Activated CD8-positive, alpha-beta T cell treated with anti-CD3 and anti-CD28 coated beads for 36 hours (primary cell): ENCODE measurements at regions not wholly inside any gene's neighbourhood (a gene's known extent, or its start where the extent isn't known, plus 50 kb on each side); places are given as distances from the start of the nearest gene placed in this dataset.

Experiments
- ATAC-seq: fragments of 200-7000 bp; cut with Tn5 transposase; one replicate; pipeline ENCODE4 v1.10.0; 2021; ENCODE audit warnings: mild to moderate bottlenecking, moderate library complexity
- CTCF ChIA-PET: fragments of 350-600 bp; sonication (Branson Sonifier 250); formaldehyde crosslinking; loops from one replicate; lab custom pipeline; 2021; ENCODE audit warnings: antibody characterized with exemption; lab: Charles Lee
- POLR2A ChIA-PET: fragments of 350-600 bp; sonication (Branson Sonifier 250); formaldehyde crosslinking; loops from one replicate; lab custom pipeline; 2021; ENCODE audit warnings: antibody characterized with exemption; lab: Charles Lee
- DNase-seq: peaks from one replicate; pipeline ENCODE4 v3.0.0-alpha.2; 2020
- H3K27ac Mint-ChIP-seq: one replicate; pipeline ENCODE4 v1.8.0; 2021; ENCODE audit warnings: mild to moderate bottlenecking, mixed read lengths
- H3K27me3 Mint-ChIP-seq: one replicate; pipeline ENCODE4 v1.8.0; 2021; ENCODE audit warnings: mixed read lengths
- H3K36me3 Mint-ChIP-seq: one replicate; pipeline ENCODE4 v1.8.0; 2021; ENCODE audit warnings: low read depth, mixed read lengths
- H3K4me1 Mint-ChIP-seq: one replicate; pipeline ENCODE4 v1.8.0; 2021; ENCODE audit warnings: low read depth, mixed read lengths
- H3K4me3 Mint-ChIP-seq: one replicate; pipeline ENCODE4 v1.8.0; 2021; ENCODE audit warnings: mild to moderate bottlenecking, moderate library complexity, mixed read lengths
- H3K9me3 Mint-ChIP-seq: one replicate; pipeline ENCODE4 v1.8.0; 2021; ENCODE audit warnings: mixed read lengths
- intact Hi-C: fragments of 100-400 bp; cut with micrococcal nuclease; formaldehyde crosslinking; loops from one replicate; pipeline ENCODE4 v1.10.0; 2022
- TF ChIP-seq, protein P1 (sequence below): fragments of 200-600 bp; IDR thresholded peaks from one replicate; pipeline ENCODE4 v1.8.0; 2022; ENCODE audit warnings: antibody characterized with exemption, mild to moderate bottlenecking

DNA sequence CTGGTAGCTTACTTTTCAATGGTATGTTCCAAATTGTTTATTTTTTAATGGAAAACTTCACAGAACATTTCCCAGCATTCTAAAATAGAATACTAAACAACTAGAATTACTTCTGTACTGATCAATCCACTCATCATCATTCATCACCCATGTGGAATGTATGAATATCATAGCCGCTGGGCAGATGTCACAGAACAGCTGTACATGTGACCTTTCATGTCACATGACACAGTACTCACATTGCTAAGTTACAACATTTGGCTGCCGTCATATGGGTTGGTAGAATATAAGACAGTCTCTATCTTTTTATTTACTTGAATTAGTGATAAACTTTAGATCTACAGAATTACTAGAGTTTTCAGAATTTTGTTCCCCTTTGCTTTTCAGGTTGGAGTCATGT, 387.6 kb downstream of the ZEB2 start:
- Mint-ChIP-seq H3K9me3 (no peaks in the 10 kb centered on the region), H3K4me3 (no peak overlapping the region), H3K27ac (no peak overlapping the region), H3K27me3 (no peaks in the 10 kb centered on the region), H3K36me3 (peaks cover 5% of the 10 kb centered on the region), H3K4me1 (peaks cover 26% of the 10 kb centered on the region)
- TF ChIP-seq, protein P1, sequence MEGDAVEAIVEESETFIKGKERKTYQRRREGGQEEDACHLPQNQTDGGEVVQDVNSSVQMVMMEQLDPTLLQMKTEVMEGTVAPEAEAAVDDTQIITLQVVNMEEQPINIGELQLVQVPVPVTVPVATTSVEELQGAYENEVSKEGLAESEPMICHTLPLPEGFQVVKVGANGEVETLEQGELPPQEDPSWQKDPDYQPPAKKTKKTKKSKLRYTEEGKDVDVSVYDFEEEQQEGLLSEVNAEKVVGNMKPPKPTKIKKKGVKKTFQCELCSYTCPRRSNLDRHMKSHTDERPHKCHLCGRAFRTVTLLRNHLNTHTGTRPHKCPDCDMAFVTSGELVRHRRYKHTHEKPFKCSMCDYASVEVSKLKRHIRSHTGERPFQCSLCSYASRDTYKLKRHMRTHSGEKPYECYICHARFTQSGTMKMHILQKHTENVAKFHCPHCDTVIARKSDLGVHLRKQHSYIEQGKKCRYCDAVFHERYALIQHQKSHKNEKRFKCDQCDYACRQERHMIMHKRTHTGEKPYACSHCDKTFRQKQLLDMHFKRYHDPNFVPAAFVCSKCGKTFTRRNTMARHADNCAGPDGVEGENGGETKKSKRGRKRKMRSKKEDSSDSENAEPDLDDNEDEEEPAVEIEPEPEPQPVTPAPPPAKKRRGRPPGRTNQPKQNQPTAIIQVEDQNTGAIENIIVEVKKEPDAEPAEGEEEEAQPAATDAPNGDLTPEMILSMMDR, result no peak
- CTCF ChIA-PET, result no interaction called here
- POLR2A ChIA-PET, result interaction anchor here (0.8 kb wide), 1 partner anchor 53 kb away, joined by 3 read pairs; no protein-coding TSS in a partner anchor
- ATAC-seq, result no peak
- DNase-seq, result no peak
- intact Hi-C loops, result no loop called here

DNA sequence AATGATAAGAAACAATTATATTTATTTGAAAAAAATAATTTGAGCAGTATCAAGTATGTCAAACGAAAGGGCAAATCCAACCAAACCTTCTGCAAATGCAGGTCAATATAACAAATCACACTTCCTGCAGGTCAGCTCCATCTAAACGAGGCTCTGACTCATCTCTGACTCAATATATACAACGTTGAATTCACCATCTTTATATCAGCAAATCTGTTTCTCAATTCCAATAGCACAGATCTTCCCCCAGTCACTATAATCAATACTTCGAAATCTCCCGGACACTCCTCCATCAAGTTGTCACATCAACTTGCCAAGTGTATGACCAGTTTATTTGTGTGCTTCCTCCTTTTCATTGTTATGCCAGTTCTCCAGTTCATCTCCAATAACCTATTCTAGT, 388.9 kb downstream of the ZEB2 start:
- CTCF ChIA-PET, result no interaction called here
- H3K36me3 Mint-ChIP-seq, result peaks cover 8% of the 10 kb centered on the region

DNA sequence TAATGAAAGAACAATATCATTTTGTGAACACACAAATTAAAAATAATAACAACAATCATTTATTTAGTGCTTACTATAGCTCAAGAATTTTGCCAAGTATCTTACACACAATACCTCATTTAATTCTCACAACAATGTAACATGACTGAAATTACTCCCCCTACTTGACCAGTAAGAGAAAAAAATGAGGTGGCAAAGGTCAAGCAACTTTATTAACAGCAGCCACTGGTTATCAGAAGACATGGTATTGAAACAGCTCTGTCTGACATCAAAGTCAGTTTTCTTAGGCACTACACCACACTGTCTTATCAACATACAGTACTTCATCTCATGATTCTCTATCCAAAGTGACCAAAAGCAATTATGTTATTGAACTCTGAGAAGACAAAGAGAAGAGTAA, 389.4 kb downstream of the ZEB2 start:
- Mint-ChIP-seq H3K36me3 (peaks cover 11% of the 10 kb centered on the region), H3K27ac (no peak overlapping the region), H3K4me3 (no peak overlapping the region), H3K4me1 (peaks cover 29% of the 10 kb centered on the region), H3K9me3 (no peaks in the 10 kb centered on the region), H3K27me3 (no peaks in the 10 kb centered on the region)
- ChIA-PET POLR2A (interaction anchor here (0.6 to 0.8 kb wide), 2 partner anchors 157 to 202 kb away, joined by 3 read pairs; a partner anchor contains a TSS), CTCF (no interaction called here)
- DNase-seq (no peak), ATAC-seq (no peak)
- intact Hi-C loops, result no loop called here
- TF ChIP-seq, protein P1, result no peak

More for the DNA sequence above, 388.9 kb downstream of the ZEB2 start:
- Mint-ChIP-seq H3K27me3 (no peaks in the 10 kb centered on the region), H3K4me3 (no peak overlapping the region), H3K27ac (peak overlapping the region; percentile 6), H3K9me3 (no peaks in the 10 kb centered on the region), H3K4me1 (peaks cover 29% of the 10 kb centered on the region)
- ATAC-seq (no peak), DNase-seq (no peak)
- POLR2A ChIA-PET, result no interaction called here
- intact Hi-C loops, result no loop called here
- TF ChIP-seq, protein P1, result no peak

DNA sequence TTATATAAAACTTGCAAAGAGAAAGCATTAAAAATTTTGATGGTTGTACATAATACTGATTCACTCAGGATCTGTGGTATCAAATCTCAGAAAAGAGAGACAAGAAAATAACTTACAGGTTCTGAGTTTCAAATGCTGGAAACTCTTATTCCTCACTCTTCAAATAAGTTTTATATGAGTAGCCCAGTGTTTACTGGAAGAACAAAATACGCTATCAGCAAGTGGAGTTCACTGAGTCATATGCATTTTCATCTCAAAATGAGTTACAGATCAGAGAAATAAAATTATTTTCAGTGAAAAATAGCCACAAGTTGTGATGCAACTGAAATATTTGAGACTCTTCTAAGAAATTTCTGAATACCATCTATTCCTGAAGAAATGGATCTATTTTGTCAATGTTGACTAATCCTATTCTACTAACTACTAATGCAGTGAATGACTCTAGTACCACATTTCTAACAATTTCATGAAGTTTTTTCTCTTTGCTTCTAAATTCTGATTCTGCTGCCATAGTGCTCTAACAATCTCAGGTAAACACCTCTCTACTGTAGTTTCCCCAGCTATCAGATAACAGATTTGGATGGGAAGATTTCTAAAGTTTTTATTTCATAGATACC, 391.7 kb downstream of the ZEB2 start:
- ChIA-PET POLR2A (interaction anchor here (0.6 kb wide), 1 partner anchor 609 kb away, joined by 3 read pairs; no protein-coding TSS in a partner anchor), CTCF (no interaction called here)
- peaks cover 29% of the 10 kb centered on the region for H3K4me1 Mint-ChIP-seq
- ATAC-seq (peak; percentile 67), DNase-seq (no peak)
- peaks cover 19% of the 10 kb centered on the region for H3K36me3 Mint-ChIP-seq
- no peaks in the 10 kb centered on the region for H3K9me3 Mint-ChIP-seq
- no peak overlapping the region for H3K27ac Mint-ChIP-seq
- H3K27me3 Mint-ChIP-seq, result no peaks in the 10 kb centered on the region
- intact Hi-C loops, result no loop called here
- TF ChIP-seq, protein P1, result no peak
- H3K4me3 Mint-ChIP-seq, result no peak overlapping the region

DNA sequence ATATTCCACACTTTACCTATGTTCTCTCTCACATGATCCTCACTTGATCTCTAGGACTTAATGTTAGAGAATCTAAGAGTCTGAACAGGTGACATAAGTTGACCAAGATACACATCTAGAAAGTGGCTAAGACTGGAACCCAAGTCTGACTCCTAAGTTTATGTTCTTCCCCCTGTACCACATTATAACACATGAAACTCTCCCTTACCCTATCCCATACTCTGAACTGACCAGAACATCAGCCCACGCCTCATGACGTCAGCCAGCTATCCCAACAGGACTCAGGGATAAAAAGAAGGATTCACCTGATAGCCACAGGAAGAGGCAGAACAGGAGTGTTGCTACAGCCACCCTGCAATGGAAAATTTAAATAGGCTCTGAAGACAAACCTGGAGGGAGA, 392.2 kb downstream of the ZEB2 start:
- H3K27ac Mint-ChIP-seq, result peak overlapping the region; percentile 74
- CTCF ChIA-PET, result no interaction called here
- H3K36me3 Mint-ChIP-seq, result peaks cover 19% of the 10 kb centered on the region
- POLR2A ChIA-PET, result interaction anchor here (0.6 kb wide), 1 partner anchor 608 kb away, joined by 3 read pairs; no protein-coding TSS in a partner anchor
- peak overlapping the region; percentile 33 for H3K4me3 Mint-ChIP-seq
- no peak for DNase-seq
- H3K27me3 Mint-ChIP-seq, result no peaks in the 10 kb centered on the region
- no peaks in the 10 kb centered on the region for H3K9me3 Mint-ChIP-seq
- ATAC-seq, result no peak
- H3K4me1 Mint-ChIP-seq, result peaks cover 29% of the 10 kb centered on the region
- intact Hi-C loops, result no loop called here
- TF ChIP-seq, protein P1, result no peak
